COLO829 (cell line): ENCODE measurements at regions not wholly inside any gene's neighbourhood (a gene's known extent, or its start where the extent isn't known, plus 50 kb on each side); places are given as distances from the start of the nearest gene placed in this dataset.

Source experiments
- DNase-seq: peaks from one replicate; pipeline ENCODE4 v3.0.0; 2012; ENCODE audit warnings: low spot score

- DNase-seq: no peak
These were observed 254.1 kb downstream of the TRIB2 start for GRCh38 chr2:12970861-12971260.

- no peak for DNase-seq
These were observed 255.0 kb downstream of the TRIB2 start for GRCh38 chr2:12971581-12972365.

GRCh38 chr2:12978066-12978835 lies 261.5 kb downstream of the TRIB2 start:
- DNase-seq: no peak

GRCh38 chr2:12979066-12979465 lies 262.3 kb downstream of the TRIB2 start:
- peak; percentile 78 for DNase-seq

- DNase-seq: no peak
These were observed 264.1 kb downstream of the TRIB2 start for GRCh38 chr2:12980817-12981216.

GRCh38 chr2:12982149-12982584 lies 265.4 kb downstream of the TRIB2 start:
- DNase-seq: no peak

- no peak for DNase-seq
These were observed 270.5 kb downstream of the TRIB2 start for GRCh38 chr2:12987246-12987645.

GRCh38 chr2:12988279-12988678 lies 271.5 kb downstream of the TRIB2 start:
- no peak for DNase-seq

- DNase-seq: no peak
These were observed 273.8 kb downstream of the TRIB2 start for GRCh38 chr2:12990523-12990922.

- DNase-seq: no peak
These were observed 281.9 kb downstream of the TRIB2 start for GRCh38 chr2:12998685-12999084.

- DNase-seq: no peak
These were observed 284.1 kb downstream of the TRIB2 start for GRCh38 chr2:13000664-13001363.

GRCh38 chr2:13001408-13001807 lies 284.7 kb downstream of the TRIB2 start:
- no peak for DNase-seq

- DNase-seq: no peak
These were observed 286.0 kb downstream of the TRIB2 start for GRCh38 chr2:13002536-13003331.

GRCh38 chr2:13003500-13003899 lies 286.8 kb downstream of the TRIB2 start:
- DNase-seq: no peak

GRCh38 chr2:13005048-13005447 lies 288.3 kb downstream of the TRIB2 start:
- no peak for DNase-seq

- no peak for DNase-seq
These were observed 289.1 kb downstream of the TRIB2 start for GRCh38 chr2:13005761-13006335.

GRCh38 chr2:13006426-13006825 lies 289.7 kb downstream of the TRIB2 start:
- DNase-seq: no peak

- DNase-seq: peak; percentile 81
These were observed 290.3 kb downstream of the TRIB2 start for GRCh38 chr2:13006829-13007717.

- DNase-seq: no peak
These were observed 292.4 kb downstream of the TRIB2 start for GRCh38 chr2:13009027-13009642.

GRCh38 chr2:13010283-13010682 lies 293.5 kb downstream of the TRIB2 start:
- DNase-seq: no peak
